GM23248 (cell line): ENCODE measurements at regions not wholly inside any gene's neighbourhood (a gene's known extent, or its start where the extent isn't known, plus 50 kb on each side); places are given as distances from the start of the nearest gene placed in this dataset.

Source experiments
- EZH2 ChIP-seq: fragments of 200-600 bp; sonication (generic); IDR thresholded peaks from 2 replicates; pipeline ENCODE4 v1.6.1; 2018; ENCODE audit warnings: antibody characterized with exemption, mild to moderate bottlenecking; ENCODE audit not compliant: insufficient read depth, poor library complexity, severe bottlenecking
- EZH2phosphoT487 ChIP-seq: fragments of 200-600 bp; sonication (generic); IDR thresholded peaks from 2 replicates; pipeline ENCODE4 v1.6.1; 2018; ENCODE audit warnings: antibody characterized with exemption, moderate library complexity, mild to moderate bottlenecking, low read depth; ENCODE audit not compliant: insufficient read depth

DNA sequence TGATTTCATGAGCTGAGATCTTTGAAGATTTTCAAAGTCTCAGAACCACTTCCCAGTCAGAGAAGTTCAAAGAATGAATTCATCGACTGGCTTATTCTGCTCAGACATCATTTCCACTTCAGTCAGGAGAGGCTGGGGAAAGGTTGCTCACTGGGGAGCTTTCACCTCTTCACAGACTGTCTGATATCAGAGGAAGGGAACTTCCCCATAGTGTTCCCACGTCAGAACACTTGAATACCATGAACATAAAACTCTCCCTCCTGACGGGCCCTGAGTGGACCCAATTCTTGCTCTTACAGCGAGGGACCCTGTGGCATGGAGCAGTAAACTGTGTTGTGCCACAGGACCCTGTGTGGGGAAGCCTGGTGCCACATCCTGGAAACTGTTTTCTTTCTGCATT lies 492.6 kb downstream of the COG6 start:
- TF ChIP-seq EZH2 (no peak), EZH2phosphoT487 (no peak)
